ENCODE measurements at regions not wholly inside any gene's neighbourhood (a gene's known extent, or its start where the extent isn't known, plus 50 kb on each side); places are given as distances from the start of the nearest gene placed in this dataset.

DNA sequence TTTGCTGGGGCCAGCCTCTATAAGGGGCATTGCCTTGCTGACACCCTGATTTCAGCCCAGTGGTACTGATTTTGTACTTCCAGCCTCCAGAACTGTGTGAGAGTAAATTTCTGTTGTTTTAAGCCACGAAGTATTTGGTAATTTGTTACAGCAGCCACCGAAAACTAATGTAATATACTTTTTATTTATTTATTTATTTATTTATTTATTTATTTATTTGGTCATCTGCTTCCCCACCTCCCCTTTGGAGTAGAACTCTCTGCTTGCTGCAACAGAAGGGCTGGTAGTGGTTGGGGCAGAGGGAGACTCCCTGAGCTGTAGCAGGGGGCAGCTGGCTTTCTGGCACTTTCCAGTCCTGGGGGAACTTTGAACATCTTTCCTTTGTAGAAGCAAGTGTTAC is 128.4 kb upstream of the RAG2 start:
- DNase-seq (ENCODE audit: low spot score) = no peak

DNA sequence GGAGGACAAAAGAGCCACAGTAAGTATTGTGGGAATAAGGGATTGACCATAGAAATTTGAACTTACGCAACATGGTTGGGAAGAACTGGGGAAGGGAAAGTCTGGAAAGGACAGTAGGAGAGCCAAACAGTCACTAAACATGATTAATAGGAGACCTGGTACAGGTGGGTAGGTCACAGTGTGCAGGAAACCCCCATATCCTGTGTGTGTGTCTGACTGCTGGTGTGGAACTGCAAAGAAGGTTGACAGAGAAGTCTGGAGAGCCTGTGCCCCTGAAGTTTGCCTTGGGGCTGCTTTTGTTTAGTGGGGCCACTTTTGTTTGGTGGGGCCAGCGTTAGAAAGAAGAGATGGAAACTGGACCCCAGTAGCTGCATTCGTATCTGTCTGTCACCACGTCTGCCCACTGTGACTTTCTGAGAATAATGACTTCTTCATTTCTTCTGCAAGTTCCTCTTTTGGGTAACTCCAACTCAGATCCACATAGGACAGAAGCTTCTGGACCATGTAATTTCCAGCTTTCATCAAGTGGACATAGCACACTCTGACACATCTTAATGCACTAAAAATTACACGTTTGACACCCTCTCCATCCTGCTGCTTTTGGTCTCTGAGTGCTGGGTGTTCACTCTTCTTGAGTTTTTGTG is 126.8 kb upstream of the RAG2 start:
- DNase-seq (ENCODE audit: low spot score) = no peak

DNA sequence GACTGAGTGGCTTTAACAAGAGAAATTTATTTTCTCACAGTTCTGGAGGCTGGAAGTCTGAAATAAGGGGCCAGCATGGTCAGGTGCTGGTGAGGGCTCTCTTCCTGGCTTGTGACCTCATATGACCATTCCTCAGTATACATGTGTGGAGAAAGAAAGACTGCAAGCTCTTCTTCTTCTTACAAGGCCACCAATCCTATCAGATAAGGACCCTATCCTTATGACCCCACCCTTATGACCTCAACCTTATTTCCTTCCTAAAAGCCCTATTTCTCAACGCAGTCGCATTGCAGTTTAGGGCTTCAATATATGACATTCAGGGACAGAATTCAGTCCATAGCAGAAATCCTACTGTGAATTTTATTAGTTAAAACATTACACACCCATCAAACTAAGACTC is 124.4 kb upstream of the RAG2 start:
- no peak for DNase-seq (ENCODE audit: low spot score)

DNA sequence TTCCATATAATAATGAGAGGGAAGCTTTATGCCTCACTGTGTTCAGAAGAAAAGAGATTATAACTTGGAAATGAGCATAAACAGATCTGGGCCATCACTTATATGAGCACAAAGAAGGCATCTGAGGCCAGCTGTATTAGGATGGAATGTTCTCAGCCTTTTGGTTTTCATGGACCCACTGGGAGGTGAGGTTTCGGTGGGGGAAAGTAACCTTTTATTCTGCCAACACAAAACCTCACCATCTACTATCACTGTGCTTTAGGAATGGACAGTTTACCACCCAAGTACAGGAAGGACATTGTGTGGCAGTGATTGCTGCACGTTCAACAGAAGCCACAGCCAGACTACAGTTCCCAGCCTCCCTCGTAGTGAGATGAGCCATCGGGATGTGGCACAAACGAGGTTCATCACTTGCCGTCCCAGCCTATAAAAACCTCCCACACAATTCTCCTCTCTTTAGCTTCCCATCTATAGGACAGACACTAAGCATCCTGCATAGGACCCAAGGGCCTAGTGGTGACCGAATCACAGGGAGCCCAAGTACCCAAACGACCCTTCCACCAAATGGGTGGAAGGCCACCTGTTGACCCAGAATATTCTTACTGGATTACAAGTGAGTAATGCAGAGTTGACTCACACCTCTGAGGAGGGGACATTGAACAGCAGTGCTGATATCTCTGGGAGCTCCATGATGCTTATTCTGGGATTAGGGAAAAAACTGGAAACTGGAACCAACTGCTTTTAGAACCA is 121.5 kb upstream of the RAG2 start:
- DNase-seq (ENCODE audit: low spot score) = no peak

DNA sequence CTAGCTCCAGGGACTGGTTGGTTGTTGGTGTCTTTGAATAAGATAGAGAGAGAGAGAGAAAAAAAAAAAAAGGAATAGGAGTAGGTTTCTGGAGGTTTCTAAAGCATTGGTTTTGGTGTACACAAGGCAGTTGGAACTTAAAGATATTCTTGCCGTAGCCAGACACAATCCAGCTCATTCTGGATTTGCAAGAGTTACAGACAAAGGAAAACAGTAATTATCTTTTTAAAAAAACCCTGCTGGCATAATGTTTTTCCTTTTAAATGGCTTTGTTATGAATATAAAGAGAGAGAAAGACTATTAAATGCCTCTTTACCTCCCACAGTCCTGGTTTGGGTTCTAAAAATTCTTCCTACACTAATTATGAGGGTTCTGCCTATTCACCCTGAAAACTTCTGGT is 120.4 kb upstream of the RAG2 start:
- no peak for DNase-seq (ENCODE audit: low spot score)

DNA sequence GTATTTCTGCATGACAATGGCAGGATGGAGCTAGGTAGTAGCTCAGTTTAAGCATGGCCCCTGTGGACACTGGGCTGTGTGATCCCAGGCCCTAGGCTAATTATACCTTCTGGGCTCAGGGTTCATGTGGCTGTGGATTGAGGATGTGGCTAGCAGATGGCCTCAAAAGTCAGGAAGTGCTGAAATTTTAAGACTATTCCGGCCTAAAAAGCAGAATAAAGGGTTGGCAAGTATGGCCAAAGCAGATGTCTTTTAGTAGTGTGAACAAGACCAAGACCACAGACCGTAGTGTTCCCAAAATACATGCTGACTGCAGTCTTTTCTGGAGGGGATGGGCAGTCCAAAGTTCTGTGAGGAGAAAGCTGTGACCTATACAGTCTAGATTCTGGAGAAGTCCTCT is 115.7 kb upstream of the RAG2 start:
- DNase-seq (ENCODE audit: low spot score) = no peak

DNA sequence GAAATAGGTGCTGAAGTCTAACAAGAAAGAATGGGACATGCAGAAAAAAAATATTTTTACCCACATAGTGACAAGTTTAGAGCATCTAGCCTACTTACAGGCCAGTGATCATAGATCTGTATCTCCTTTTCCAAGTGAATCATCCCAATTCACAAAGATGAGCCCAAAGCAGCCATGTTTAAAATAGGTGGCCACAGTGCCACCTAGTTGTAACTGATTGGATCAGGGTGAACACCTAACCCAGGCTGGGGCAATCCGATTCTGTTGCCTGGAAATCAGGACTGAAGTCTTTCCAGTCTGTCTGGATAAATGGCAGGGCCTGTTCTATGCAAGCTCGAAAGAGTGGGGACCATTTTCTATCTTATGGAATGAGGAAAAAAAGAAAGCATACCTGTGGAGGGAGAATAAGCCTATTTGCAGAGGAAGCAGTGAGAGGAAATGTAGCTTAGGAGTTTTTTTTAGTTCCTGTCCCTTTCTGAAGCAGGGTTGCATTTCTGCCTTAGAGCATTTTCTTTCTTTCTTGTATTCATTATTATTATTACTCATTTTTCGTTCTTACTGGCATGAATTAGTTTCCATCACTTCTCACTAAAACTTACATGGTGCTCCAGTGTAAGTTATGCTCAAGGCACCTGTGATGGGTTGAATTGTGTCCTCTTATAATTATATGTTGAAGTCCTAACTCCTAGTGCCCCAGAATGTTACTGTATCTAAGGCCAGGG is 113.2 kb upstream of the RAG2 start:
- DNase-seq (ENCODE audit: low spot score) = no peak
